Neural cell (in vitro differentiated cells): ENCODE measurements at regions not wholly inside any gene's neighbourhood (a gene's known extent, or its start where the extent isn't known, plus 50 kb on each side); places are given as distances from the start of the nearest gene placed in this dataset.

Source experiments
- H2AFZ ChIP-seq: fragments of 200-600, 300-800 bp; sonication (generic), shearing (Covaris generic); 2 replicates; pipeline ENCODE4 v1.6.0; 2014; ENCODE audit warnings: low read depth, mild to moderate bottlenecking, antibody characterized with exemption, low read length, moderate library complexity
- H3F3A ChIP-seq: fragments of 200-600 bp; shearing (Covaris generic); 2 replicates; pipeline ENCODE4 v1.6.1; 2016; ENCODE audit warnings: mild to moderate bottlenecking, moderate library complexity, mixed read lengths, antibody characterized with exemption, low read length; ENCODE audit not compliant: insufficient read depth, poor library complexity, severe bottlenecking
- H3K27ac ChIP-seq: fragments of 200-600, 300-800 bp; sonication (generic), shearing (Covaris generic); 2 replicates; pipeline ENCODE4 v1.5.1; 2014; ENCODE audit warnings: mild to moderate bottlenecking, low read length, moderate library complexity
- H3K27me3 ChIP-seq: fragments of 300-800, 200-600 bp; sonication (generic), shearing (Covaris generic); 2 replicates; pipeline ENCODE4 v1.6.0; 2014; ENCODE audit warnings: mild to moderate bottlenecking, low read depth, low read length, moderate library complexity; ENCODE audit not compliant: insufficient read depth
- H3K36me3 ChIP-seq: fragments of 300-800, 200-600 bp; sonication (generic), shearing (Covaris generic); 2 replicates; pipeline ENCODE4 v1.5.1; 2014; ENCODE audit warnings: mild to moderate bottlenecking, antibody characterized with exemption, low read length, moderate library complexity; ENCODE audit not compliant: insufficient read depth
- H3K4me2 ChIP-seq: fragments of 300-800, 200-600 bp; sonication (generic), shearing (Covaris generic); 2 replicates; pipeline ENCODE4 v1.6.0; 2014; ENCODE audit warnings: mild to moderate bottlenecking, low read length
- H3K4me3 ChIP-seq: fragments of 300-800, 200-600 bp; sonication (generic), shearing (Covaris generic); 2 replicates; pipeline ENCODE4 v1.5.1; 2014; ENCODE audit warnings: mild to moderate bottlenecking, low read length, moderate library complexity
- H3K79me2 ChIP-seq: fragments of 200-600 bp; shearing (Covaris generic); replicated peaks from 2 replicates; pipeline ENCODE4 v1.6.0; 2014; ENCODE audit warnings: mild to moderate bottlenecking, low read length, moderate library complexity; ENCODE audit not compliant: insufficient read depth
- H3K9ac ChIP-seq: fragments of 300-800, 200-600 bp; sonication (generic), shearing (Covaris generic); 2 replicates; pipeline ENCODE4 v1.6.1; 2016; ENCODE audit warnings: mild to moderate bottlenecking, low read length, mixed read lengths
- H3K9me2 ChIP-seq: fragments of 200-600 bp; shearing (Covaris generic); 2 replicates; pipeline ENCODE4 v1.6.1; 2016; ENCODE audit warnings: mild to moderate bottlenecking, low read length, mixed read lengths; ENCODE audit not compliant: insufficient read depth
- H3K9me3 ChIP-seq: fragments of 200-600, 300-800 bp; sonication (generic), shearing (Covaris generic); 2 replicates; pipeline ENCODE4 v1.6.1; 2016; ENCODE audit warnings: mild to moderate bottlenecking, mixed run types, low read length, moderate library complexity, mixed read lengths
- H4K20me1 ChIP-seq: fragments of 200-600 bp; shearing (Covaris generic); 2 replicates; pipeline ENCODE4 v1.6.1; 2016; ENCODE audit warnings: mild to moderate bottlenecking, mixed run types; ENCODE audit not compliant: insufficient read depth
- EP300 ChIP-seq: fragments of 450-650 bp; conservative IDR thresholded peaks from 2 replicates; pipeline ENCODE4 v1.6.1; 2014; ENCODE audit warnings: antibody characterized with exemption, mild to moderate bottlenecking, moderate library complexity; ENCODE audit not compliant: poor library complexity, severe bottlenecking
- EZH2 ChIP-seq: fragments of 200-600, 300-800 bp; shearing (Covaris generic), sonication (generic); IDR thresholded peaks from 2 replicates; pipeline ENCODE4 v1.6.1; 2014; ENCODE audit warnings: antibody characterized with exemption, low read length, borderline replicate concordance, mild to moderate bottlenecking; ENCODE audit not compliant: insufficient read depth, poor library complexity, severe bottlenecking
- MXI1 ChIP-seq: fragments of 450-650 bp; conservative IDR thresholded peaks from 2 replicates; pipeline ENCODE4 v1.6.1; 2014; ENCODE audit warnings: antibody characterized with exemption, mild to moderate bottlenecking; ENCODE audit not compliant: poor library complexity, severe bottlenecking
- POLR2AphosphoS5 ChIP-seq: IDR thresholded peaks from 2 replicates; pipeline ENCODE4 v1.6.1; 2012
- RAD21 ChIP-seq: fragments of 450-650 bp; conservative IDR thresholded peaks from 2 replicates; pipeline ENCODE4 v1.6.1; 2014; ENCODE audit warnings: antibody characterized with exemption, mild to moderate bottlenecking, moderate library complexity
- REST ChIP-seq: IDR thresholded peaks from 2 replicates; pipeline ENCODE4 v1.6.1; 2012; ENCODE audit warnings: borderline replicate concordance
- SMC3 ChIP-seq: fragments of 450-650 bp; conservative IDR thresholded peaks from 2 replicates; pipeline ENCODE4 v1.6.1; 2014; ENCODE audit warnings: antibody characterized with exemption, mild to moderate bottlenecking, moderate library complexity; ENCODE audit not compliant: poor library complexity
- TAF1 ChIP-seq: IDR thresholded peaks from 2 replicates; pipeline ENCODE4 v1.6.1; 2012; ENCODE audit warnings: low read depth
- TF ChIP-seq, protein P1 (sequence below): fragments of 450-650 bp; IDR thresholded peaks from 2 replicates; pipeline ENCODE4 v1.5.1; 2014; ENCODE audit warnings: antibody characterized with exemption, mild to moderate bottlenecking, moderate library complexity; ENCODE audit not compliant: poor library complexity, severe bottlenecking

- Histone ChIP-seq H3K9me2 (no peaks in the 10 kb centered on the region), H3K4me2 (no peak overlapping the region)
Observed at GRCh38 chr21:16794950-16795349, 717.9 kb upstream of the CXADR start.

GRCh38 chr21:16796776-16797175, 716.1 kb upstream of the CXADR start:
- Histone ChIP-seq H4K20me1 (no peaks in the 10 kb centered on the region), H3K27ac (no peak overlapping the region), H3K9ac (no peak overlapping the region), H3K4me2 (no peak overlapping the region), H2AFZ (no peak overlapping the region), H3K4me3 (no peak overlapping the region), H3K79me2 (no peaks in the 10 kb centered on the region), H3F3A (no peaks in the 10 kb centered on the region), H3K36me3 (no peaks in the 10 kb centered on the region), H3K27me3 (no peaks in the 10 kb centered on the region), H3K9me3 (no peaks in the 10 kb centered on the region), H3K9me2 (no peaks in the 10 kb centered on the region)
- TF ChIP-seq EZH2, result no peak
- no peak for TF ChIP-seq REST
- TF ChIP-seq, protein P1, sequence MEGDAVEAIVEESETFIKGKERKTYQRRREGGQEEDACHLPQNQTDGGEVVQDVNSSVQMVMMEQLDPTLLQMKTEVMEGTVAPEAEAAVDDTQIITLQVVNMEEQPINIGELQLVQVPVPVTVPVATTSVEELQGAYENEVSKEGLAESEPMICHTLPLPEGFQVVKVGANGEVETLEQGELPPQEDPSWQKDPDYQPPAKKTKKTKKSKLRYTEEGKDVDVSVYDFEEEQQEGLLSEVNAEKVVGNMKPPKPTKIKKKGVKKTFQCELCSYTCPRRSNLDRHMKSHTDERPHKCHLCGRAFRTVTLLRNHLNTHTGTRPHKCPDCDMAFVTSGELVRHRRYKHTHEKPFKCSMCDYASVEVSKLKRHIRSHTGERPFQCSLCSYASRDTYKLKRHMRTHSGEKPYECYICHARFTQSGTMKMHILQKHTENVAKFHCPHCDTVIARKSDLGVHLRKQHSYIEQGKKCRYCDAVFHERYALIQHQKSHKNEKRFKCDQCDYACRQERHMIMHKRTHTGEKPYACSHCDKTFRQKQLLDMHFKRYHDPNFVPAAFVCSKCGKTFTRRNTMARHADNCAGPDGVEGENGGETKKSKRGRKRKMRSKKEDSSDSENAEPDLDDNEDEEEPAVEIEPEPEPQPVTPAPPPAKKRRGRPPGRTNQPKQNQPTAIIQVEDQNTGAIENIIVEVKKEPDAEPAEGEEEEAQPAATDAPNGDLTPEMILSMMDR, result no peak
- no peak for TF ChIP-seq RAD21
- TF ChIP-seq EP300, result no peak
- TF ChIP-seq MXI1, result no peak
- TF ChIP-seq POLR2AphosphoS5, result no peak
- TF ChIP-seq SMC3, result no peak
- TF ChIP-seq TAF1, result no peak

More at GRCh38 chr21:16794950-16795349, 717.9 kb upstream of the CXADR start:
- no peaks in the 10 kb centered on the region for H3F3A ChIP-seq
- H2AFZ ChIP-seq, result no peak overlapping the region
- no peaks in the 10 kb centered on the region for H3K9me3 ChIP-seq
- no peak overlapping the region for H3K4me3 ChIP-seq
- H3K79me2 ChIP-seq, result no peaks in the 10 kb centered on the region
- H4K20me1 ChIP-seq, result no peaks in the 10 kb centered on the region
- H3K36me3 ChIP-seq, result no peaks in the 10 kb centered on the region
- no peak overlapping the region for H3K9ac ChIP-seq
- H3K27me3 ChIP-seq, result no peaks in the 10 kb centered on the region
- no peak for TF ChIP-seq EP300
- no peak for TF ChIP-seq RAD21
- TF ChIP-seq, protein P1, result no peak
- no peak for TF ChIP-seq REST
- no peak for TF ChIP-seq MXI1
- no peak for TF ChIP-seq SMC3
- TF ChIP-seq EZH2, result no peak
- TF ChIP-seq TAF1, result no peak
- TF ChIP-seq POLR2AphosphoS5, result no peak
- H3K27ac ChIP-seq, result no peak overlapping the region
